NCI-H446 (cell line): ENCODE measurements at regions not wholly inside any gene's neighbourhood (a gene's known extent, or its start where the extent isn't known, plus 50 kb on each side); places are given as distances from the start of the nearest gene placed in this dataset.
"Not testable (repeated sequence)": the region's sequence is repeated elsewhere in the genome, so short reads cannot be mapped to it uniquely, and the experiment has no call there.

Experiments
- DNase-seq, 2 experiments: peaks; one replicate each; lab custom pipeline; 2025; lab: John Stamatoyannopoulos, UW

DNA sequence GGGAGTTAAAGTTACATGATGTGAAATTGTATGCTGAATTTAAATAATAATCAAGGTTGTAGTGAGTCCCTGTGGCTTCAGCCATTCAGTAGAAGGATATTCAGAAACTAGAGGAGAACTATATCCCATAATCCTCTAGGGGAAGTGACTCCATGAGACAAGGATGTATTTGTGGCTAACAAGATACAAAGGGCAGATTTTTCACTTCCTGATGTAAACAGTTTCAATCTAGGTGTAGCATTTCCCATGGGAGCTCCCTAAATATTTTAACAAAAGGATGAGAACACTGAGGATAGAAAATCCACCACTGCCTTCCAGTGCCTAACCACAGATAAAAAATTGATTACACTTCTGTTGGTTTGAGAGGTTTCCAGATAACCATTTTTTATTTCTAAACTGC lies 435.4 kb upstream of the TENM3 start:
- no peak for DNase-seq

DNA sequence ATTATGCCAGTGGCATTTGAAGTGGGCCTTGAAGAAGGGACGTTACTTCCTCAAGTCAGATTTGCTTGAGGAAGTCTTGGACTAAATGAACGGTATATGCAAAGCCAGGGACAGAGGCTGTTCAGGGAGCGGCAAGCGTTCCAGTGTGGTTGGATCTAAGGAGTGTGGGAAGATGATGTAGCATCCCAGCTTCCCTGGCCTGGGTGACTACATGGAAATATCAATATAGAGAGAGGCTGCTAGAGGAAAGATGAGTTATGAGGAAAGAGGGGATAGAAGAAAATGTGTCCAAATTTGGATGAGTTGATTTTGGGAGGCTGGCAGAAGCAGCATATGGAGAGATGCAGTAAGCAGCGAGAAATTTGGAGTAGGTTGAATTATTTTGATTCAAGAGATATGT lies 432.5 kb upstream of the TENM3 start:
- DNase-seq: no peak

DNA sequence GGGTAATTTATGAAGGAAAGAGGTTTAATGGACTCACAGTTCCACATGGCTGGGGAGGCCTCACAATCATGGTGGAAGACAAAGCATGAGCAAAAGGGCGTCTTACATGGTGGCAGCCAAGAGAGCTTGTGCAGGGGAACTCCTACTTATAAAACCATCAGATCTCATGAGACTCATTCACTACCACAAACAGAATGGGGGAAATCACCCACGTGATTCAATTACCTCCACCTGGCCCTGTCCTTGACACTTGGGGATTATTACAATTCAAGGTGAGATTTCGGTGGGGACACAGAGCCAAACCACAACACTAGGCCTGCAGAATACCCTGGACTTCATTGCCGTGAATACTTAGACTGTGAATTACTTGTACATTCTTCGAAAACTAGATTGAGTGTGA lies 431.7 kb upstream of the TENM3 start:
- not testable (repeated sequence) for DNase-seq

- DNase-seq: no peak
These were observed 423.3 kb upstream of the TENM3 start for GRCh38 chr4:181819946-181820345.

DNA sequence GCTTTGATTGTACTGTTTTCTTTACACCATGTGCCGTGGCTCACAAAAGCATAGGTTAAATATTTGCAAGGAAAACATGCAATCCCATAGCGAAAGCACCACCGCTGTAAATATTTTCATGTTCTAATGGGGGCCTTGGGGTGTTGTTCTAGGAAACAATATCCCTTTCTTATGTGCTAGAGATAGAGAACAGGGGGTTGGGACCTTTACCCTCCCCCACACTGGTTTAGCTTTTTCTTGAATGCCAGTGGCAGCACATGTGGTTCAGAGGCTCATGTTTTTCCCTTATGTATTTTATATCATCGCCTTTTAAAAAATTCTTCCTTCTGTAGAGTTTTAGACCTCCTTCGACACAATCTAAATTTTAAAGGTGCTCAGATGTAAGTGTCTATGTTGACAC lies 422.6 kb upstream of the TENM3 start:
- DNase-seq: no peak

DNA sequence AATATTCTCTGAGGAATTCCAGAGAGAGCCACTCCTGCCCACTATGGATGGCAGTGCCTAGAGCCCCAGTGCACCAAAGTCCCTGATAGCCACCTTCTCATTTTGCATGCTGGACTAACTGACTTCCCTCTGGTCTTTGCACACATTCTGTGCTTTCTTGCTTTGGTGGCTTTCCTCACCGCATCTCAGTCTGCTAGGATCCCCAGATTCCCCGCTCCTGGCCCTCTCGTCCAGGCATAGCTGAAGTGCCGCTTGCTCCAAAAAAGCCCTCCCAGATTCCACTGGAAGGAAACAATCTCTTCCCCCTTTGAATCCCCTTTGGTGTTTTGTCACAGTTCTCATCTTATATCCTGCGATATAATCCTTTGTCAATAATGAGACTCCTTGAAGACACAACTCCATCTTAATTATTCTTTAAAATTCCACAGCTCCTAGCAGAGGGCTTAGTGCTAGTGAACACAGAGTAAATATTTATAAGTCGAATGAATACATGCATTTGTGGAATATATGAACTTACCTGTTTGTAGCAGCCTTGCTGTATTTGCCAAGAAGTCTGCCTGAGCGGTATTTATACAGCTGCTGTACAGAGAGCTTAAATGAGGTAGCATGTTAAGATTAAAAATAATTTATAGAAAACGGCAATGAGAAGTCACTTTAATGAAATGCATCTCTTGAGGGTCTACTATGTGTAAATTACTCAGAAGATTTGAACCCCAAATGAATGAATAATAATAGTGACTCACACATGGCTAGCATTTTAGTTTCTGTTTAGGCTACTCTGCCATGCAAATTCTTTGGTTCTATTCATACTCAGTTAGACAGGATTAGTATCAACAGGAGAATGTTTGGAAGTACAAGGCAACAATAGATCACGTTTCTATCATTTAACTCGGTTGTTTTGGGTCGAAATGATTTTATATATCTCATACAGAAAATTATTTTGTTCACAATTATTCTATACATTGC lies 421.9 kb upstream of the TENM3 start:
- DNase-seq: no peak

GRCh38 chr4:181822005-181822375 lies 421.2 kb upstream of the TENM3 start:
- DNase-seq: no peak

- DNase-seq: no peak
These were observed 420.0 kb upstream of the TENM3 start for GRCh38 chr4:181823183-181823582.

GRCh38 chr4:181823645-181824044 lies 419.6 kb upstream of the TENM3 start:
- no peak for DNase-seq

DNA sequence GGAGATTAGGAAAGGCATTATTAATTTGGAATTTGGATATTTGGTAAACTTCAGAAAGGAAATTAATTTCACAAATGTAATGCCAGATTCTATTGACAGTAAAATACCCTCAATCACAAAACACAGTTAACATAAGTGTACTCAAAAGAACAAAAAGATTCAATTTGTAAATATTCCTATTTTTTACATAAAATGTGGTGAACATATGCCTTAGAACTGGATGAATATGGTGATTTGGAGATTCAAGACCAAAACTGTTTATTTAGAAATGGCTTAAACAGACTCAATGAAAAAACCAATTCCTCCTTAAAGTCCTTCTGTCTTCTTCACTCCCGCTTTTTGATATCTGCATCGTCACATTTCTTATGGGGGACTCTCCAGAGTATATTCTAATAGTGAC lies 417.6 kb upstream of the TENM3 start:
- DNase-seq: no peak

DNA sequence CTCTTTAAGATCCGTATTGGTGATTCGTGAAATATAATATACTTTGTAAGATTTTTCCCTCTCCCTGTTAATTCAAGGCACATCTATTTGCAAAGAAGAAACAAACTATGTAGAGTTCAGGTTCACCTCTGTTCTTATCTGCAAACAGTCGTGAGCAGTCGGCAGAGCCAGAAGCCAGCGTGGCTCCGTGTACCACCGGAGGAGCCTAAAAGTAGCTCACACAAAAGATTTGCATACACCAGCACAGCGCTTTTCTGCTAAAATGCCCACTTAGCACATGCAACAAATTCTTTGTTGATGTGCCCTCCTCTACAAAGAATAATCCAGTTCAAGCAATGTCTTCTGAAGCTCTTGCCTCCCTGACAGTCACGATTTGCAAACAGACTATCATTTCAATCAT lies 416.0 kb upstream of the TENM3 start:
- DNase-seq: no peak

DNA sequence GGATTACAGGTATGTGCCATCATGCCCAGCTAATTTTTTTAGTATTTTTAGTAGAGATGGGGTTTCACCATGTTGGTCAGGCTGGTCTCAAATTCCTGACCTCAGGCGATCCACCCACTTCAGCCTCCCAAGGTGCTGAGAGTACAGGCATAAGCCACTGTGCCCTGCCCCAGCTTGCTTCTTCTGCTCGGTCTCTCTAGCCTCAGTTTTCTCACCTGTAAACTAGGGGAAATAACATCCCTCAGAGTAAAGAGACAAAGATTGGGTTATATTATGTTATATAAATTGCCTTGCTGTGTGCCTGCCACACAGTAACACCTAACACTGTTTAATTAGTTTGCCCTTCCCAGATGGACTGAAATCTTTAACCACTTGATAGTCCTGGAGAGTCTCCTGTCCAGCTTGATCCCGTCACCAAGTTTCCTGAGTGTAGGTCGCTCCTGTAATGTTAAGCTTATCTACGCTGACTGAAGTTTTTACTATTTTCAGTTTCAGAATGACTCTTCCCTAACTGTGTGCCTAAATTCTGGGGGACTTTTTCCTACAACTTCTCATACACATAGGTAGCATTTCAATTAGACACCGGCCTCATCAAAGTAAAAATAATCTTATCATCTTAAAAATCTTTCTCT lies 412.7 kb upstream of the TENM3 start:
- DNase-seq: no peak

GRCh38 chr4:181834071-181834470 lies 409.1 kb upstream of the TENM3 start:
- no peak for DNase-seq

DNA sequence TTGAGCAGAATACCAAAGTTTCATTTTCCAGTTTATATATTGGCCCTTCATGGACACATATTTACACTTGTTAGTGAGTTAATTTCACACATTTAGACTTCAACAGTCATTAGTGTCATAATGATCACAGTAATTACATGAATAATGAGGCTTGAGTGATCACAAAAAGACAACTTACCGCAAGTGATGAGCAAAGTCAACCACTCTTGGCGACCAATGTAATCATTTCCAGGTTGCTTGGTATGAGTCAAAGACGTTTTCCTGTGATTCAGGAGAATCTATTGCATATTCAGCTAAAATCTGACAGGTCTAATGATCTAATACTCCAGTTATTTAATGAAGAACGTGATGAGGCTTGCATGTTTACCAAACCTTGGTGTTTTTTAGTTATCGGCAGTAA lies 407.9 kb upstream of the TENM3 start:
- no peak for DNase-seq

DNA sequence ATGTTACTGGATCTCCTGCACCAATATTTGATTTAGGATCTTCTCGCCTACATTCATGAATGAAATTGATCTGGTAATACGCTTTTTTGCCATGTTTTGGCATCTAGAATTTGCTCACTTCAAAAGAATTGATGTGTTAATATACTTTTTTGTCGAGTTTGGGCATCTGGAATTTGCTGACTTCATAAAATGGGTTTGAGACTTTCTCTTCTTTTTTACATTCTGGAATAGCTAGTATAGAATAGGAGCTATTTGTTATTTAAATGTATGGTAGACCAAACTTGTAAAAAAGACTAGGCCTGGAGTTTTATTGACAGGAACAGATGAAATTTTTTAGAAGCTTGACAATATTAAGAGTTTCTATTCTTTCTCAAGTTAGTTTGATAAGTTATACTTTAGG lies 404.9 kb upstream of the TENM3 start:
- DNase-seq: no peak

- not testable (repeated sequence) for DNase-seq
These were observed 399.4 kb upstream of the TENM3 start for GRCh38 chr4:181843797-181844196.

- no peak for DNase-seq
These were observed 397.6 kb upstream of the TENM3 start for GRCh38 chr4:181845617-181846016.

DNA sequence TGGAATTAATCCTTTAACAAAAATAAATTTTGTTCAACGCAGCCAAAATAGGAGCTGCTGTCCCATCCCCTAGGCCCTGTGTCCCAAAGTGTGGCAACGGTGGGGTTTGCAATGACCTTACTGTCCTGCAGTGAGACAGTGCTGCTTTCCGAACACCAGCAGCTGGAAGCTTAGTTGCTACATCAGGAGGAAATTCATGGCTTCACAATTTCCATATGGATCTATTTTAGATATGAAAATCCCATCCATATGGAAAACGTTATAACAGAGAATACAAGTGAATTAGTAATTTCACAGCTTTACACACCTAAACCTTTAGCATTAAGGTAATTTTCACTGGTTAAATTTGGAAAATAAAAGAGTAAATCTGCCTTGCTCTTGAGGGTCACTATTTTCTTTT lies 396.3 kb upstream of the TENM3 start:
- no peak for DNase-seq

DNA sequence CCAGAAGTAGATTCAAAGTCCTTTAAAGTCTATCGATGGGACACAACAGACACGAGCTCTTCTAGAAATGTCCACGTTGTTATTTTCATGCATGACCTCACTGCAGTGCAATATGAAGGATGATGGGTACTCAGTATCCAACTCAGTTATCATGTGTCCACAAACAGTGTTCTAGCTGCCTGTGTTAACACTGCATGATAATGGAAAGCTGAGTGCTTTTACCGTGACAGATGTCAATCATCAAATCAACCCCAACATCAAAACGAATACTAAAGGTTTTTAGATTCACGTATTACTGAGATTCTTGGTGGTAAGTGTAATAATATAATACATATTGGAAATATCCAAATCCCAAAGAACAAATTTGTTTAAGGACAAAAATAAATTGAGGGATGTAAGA lies 394.8 kb upstream of the TENM3 start:
- DNase-seq: no peak

GRCh38 chr4:181849472-181849871 lies 393.7 kb upstream of the TENM3 start:
- DNase-seq: no peak

GRCh38 chr4:181853881-181854511 lies 389.2 kb upstream of the TENM3 start:
- no peak for DNase-seq

- DNase-seq: no peak
These were observed 387.9 kb upstream of the TENM3 start for GRCh38 chr4:181855307-181855706.

DNA sequence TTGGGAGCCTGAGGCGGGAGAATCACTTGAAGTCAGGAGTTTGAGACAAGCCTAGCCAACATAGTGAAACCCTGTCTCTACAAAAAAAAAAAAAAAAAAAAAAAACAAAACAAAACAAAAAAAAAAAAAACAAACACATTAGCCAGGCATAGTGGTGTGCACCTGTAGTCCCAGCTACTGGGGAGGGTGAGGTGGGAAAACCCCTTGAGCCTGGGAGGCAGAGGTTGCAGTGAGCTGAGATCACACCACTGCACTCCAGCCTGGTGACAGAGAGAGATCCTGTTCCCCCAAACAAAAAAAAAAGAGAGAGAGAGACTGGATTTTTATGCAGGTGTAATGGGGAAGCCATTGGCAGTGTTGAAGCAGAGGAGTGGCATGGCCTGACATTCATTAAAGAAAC lies 385.7 kb upstream of the TENM3 start:
- not testable (repeated sequence) for DNase-seq
